ENCODE measurements at regions not wholly inside any gene's neighbourhood (a gene's known extent, or its start where the extent isn't known, plus 50 kb on each side); places are given as distances from the start of the nearest gene placed in this dataset.

DNA sequence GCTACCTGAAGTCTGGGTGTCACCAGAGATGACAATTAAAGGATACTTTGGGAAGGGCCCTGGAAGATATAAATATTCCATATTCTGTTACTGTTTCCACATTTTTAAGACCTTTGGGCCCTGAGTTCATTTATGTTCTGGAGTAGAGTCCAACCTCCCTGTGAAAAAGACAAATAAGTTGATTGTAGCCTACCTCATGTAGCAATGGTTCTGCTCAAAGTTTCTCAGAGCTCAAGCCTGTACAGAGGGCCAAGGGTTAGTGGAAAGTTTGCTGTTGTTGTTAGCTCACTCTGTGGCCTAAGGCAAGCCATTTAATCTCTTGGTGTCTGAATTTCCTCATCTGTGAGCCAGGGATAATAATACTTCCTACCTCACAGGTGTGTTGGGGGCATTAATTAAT lies 284.7 kb upstream of the DDHD1 start:
- H2AFZ ChIP-seq: no peak overlapping the region
- H3K27me3 ChIP-seq (ENCODE audit: insufficient read depth): no peaks in the 10 kb centered on the region
- ATAC-seq (no peak), DNase-seq (ENCODE audit: low spot score) (no peak)
- H3K9me3 Mint-ChIP-seq: peaks cover 9% of the 10 kb centered on the region; the same call in 1 of the 3 replicates
- peaks cover 2% of the 10 kb centered on the region for H3K27me3 Mint-ChIP-seq (ENCODE audit: insufficient read depth, low read depth, poor library complexity)
- H3K4me3 ChIP-seq: no peak overlapping the region
- H3K4me3 Mint-ChIP-seq: no peak overlapping the region
- no peak overlapping the region for H3K27ac ChIP-seq (ENCODE audit: low read depth)
- TF ChIP-seq STAT1 (IDR thresholded peaks at IDR 0.05; ENCODE audit: unreplicated experiment) (no peak), CREB1 (CRISPR knock-in tag; IDR thresholded peaks at IDR 0.05; ENCODE audit: low read depth) (no peak), EZH2 (IDR thresholded peaks at IDR 0.05; ENCODE audit: low read depth, unreplicated experiment) (no peak), NANOG (IDR thresholded peaks at IDR 0.05; ENCODE audit: borderline replicate concordance) (no peak), EZH2phosphoT487 (IDR thresholded peaks at IDR 0.05; ENCODE audit: unreplicated experiment) (no peak), JUNB (IDR thresholded peaks at IDR 0.05; ENCODE audit: unreplicated experiment) (no peak), ZNF331 (CRISPR knock-in tag; IDR thresholded peaks at IDR 0.05; ENCODE audit: low read depth) (no peak), POLR2AphosphoS5 (IDR thresholded peaks at IDR 0.05; ENCODE audit: low read depth) (no peak), ZNF114 (CRISPR knock-in tag; IDR thresholded peaks at IDR 0.05) (no peak)
- TF ChIP-seq, protein P1, sequence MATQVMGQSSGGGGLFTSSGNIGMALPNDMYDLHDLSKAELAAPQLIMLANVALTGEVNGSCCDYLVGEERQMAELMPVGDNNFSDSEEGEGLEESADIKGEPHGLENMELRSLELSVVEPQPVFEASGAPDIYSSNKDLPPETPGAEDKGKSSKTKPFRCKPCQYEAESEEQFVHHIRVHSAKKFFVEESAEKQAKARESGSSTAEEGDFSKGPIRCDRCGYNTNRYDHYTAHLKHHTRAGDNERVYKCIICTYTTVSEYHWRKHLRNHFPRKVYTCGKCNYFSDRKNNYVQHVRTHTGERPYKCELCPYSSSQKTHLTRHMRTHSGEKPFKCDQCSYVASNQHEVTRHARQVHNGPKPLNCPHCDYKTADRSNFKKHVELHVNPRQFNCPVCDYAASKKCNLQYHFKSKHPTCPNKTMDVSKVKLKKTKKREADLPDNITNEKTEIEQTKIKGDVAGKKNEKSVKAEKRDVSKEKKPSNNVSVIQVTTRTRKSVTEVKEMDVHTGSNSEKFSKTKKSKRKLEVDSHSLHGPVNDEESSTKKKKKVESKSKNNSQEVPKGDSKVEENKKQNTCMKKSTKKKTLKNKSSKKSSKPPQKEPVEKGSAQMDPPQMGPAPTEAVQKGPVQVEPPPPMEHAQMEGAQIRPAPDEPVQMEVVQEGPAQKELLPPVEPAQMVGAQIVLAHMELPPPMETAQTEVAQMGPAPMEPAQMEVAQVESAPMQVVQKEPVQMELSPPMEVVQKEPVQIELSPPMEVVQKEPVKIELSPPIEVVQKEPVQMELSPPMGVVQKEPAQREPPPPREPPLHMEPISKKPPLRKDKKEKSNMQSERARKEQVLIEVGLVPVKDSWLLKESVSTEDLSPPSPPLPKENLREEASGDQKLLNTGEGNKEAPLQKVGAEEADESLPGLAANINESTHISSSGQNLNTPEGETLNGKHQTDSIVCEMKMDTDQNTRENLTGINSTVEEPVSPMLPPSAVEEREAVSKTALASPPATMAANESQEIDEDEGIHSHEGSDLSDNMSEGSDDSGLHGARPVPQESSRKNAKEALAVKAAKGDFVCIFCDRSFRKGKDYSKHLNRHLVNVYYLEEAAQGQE (IDR thresholded peaks at IDR 0.05; ENCODE audit: unreplicated experiment): no peak
- TF ChIP-seq, protein P2, sequence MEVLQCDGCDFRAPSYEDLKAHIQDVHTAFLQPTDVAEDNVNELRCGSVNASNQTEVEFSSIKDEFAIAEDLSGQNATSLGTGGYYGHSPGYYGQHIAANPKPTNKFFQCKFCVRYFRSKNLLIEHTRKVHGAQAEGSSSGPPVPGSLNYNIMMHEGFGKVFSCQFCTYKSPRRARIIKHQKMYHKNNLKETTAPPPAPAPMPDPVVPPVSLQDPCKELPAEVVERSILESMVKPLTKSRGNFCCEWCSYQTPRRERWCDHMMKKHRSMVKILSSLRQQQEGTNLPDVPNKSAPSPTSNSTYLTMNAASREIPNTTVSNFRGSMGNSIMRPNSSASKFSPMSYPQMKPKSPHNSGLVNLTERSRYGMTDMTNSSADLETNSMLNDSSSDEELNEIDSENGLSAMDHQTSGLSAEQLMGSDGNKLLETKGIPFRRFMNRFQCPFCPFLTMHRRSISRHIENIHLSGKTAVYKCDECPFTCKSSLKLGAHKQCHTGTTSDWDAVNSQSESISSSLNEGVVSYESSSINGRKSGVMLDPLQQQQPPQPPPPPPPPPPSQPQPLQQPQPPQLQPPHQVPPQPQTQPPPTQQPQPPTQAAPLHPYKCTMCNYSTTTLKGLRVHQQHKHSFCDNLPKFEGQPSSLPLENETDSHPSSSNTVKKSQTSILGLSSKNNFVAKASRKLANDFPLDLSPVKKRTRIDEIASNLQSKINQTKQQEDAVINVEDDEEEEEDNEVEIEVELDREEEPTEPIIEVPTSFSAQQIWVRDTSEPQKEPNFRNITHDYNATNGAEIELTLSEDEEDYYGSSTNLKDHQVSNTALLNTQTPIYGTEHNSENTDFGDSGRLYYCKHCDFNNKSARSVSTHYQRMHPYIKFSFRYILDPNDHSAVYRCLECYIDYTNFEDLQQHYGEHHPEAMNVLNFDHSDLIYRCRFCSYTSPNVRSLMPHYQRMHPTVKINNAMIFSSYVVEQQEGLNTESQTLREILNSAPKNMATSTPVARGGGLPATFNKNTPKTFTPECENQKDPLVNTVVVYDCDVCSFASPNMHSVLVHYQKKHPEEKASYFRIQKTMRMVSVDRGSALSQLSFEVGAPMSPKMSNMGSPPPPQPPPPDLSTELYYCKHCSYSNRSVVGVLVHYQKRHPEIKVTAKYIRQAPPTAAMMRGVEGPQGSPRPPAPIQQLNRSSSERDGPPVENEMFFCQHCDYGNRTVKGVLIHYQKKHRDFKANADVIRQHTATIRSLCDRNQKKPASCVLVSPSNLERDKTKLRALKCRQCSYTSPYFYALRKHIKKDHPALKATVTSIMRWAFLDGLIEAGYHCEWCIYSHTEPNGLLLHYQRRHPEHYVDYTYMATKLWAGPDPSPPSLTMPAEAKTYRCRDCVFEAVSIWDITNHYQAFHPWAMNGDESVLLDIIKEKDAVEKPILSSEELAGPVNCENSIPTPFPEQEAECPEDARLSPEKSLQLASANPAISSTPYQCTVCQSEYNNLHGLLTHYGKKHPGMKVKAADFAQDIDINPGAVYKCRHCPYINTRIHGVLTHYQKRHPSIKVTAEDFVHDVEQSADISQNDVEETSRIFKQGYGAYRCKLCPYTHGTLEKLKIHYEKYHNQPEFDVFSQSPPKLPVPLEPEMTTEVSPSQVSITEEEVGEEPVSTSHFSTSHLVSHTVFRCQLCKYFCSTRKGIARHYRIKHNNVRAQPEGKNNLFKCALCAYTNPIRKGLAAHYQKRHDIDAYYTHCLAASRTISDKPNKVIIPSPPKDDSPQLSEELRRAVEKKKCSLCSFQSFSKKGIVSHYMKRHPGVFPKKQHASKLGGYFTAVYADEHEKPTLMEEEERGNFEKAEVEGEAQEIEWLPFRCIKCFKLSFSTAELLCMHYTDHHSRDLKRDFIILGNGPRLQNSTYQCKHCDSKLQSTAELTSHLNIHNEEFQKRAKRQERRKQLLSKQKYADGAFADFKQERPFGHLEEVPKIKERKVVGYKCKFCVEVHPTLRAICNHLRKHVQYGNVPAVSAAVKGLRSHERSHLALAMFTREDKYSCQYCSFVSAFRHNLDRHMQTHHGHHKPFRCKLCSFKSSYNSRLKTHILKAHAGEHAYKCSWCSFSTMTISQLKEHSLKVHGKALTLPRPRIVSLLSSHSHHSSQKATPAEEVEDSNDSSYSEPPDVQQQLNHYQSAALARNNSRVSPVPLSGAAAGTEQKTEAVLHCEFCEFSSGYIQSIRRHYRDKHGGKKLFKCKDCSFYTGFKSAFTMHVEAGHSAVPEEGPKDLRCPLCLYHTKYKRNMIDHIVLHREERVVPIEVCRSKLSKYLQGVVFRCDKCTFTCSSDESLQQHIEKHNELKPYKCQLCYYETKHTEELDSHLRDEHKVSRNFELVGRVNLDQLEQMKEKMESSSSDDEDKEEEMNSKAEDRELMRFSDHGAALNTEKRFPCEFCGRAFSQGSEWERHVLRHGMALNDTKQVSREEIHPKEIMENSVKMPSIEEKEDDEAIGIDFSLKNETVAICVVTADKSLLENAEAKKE (CRISPR knock-in tag; IDR thresholded peaks at IDR 0.05): no peak
- TF ChIP-seq, protein P3, sequence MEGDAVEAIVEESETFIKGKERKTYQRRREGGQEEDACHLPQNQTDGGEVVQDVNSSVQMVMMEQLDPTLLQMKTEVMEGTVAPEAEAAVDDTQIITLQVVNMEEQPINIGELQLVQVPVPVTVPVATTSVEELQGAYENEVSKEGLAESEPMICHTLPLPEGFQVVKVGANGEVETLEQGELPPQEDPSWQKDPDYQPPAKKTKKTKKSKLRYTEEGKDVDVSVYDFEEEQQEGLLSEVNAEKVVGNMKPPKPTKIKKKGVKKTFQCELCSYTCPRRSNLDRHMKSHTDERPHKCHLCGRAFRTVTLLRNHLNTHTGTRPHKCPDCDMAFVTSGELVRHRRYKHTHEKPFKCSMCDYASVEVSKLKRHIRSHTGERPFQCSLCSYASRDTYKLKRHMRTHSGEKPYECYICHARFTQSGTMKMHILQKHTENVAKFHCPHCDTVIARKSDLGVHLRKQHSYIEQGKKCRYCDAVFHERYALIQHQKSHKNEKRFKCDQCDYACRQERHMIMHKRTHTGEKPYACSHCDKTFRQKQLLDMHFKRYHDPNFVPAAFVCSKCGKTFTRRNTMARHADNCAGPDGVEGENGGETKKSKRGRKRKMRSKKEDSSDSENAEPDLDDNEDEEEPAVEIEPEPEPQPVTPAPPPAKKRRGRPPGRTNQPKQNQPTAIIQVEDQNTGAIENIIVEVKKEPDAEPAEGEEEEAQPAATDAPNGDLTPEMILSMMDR (conservative IDR thresholded peaks at IDR 0.05; ENCODE audit: low read depth in 2 of 2): no peak
- TF ChIP-seq, protein P4, sequence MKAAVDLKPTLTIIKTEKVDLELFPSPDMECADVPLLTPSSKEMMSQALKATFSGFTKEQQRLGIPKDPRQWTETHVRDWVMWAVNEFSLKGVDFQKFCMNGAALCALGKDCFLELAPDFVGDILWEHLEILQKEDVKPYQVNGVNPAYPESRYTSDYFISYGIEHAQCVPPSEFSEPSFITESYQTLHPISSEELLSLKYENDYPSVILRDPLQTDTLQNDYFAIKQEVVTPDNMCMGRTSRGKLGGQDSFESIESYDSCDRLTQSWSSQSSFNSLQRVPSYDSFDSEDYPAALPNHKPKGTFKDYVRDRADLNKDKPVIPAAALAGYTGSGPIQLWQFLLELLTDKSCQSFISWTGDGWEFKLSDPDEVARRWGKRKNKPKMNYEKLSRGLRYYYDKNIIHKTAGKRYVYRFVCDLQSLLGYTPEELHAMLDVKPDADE (IDR thresholded peaks at IDR 0.05): no peak
- no peaks in the 10 kb centered on the region for H3K4me1 ChIP-seq (ENCODE audit: insufficient read depth)
- no peaks in the 10 kb centered on the region for H3K79me2 ChIP-seq (replicated peaks; ENCODE audit: insufficient read depth)
- no peaks in the 10 kb centered on the region for H3K36me3 ChIP-seq (ENCODE audit: insufficient read depth)
- H3K27ac Mint-ChIP-seq: no peak overlapping the region
- no peaks in the 10 kb centered on the region for H3F3A ChIP-seq (replicated peaks; ENCODE audit: low read depth)
- no peaks in the 10 kb centered on the region for H3K36me3 Mint-ChIP-seq (ENCODE audit: low read depth)
- no peak overlapping the region for H3K4me2 ChIP-seq
- no peaks in the 10 kb centered on the region for H4K20me1 ChIP-seq (replicated peaks; ENCODE audit: insufficient read depth)
- no peaks in the 10 kb centered on the region for H3K4me1 Mint-ChIP-seq
- 0 out of 2 replicates have a peak, but pooled peaks cover 4% of the 10 kb centered on the region for H3K9me2 ChIP-seq (ENCODE audit: insufficient read depth)

Measured in GM23338 (cell line).